Suppressor macrophage (primary cell): ENCODE measurements at regions not wholly inside any gene's neighbourhood (a gene's known extent, or its start where the extent isn't known, plus 50 kb on each side); places are given as distances from the start of the nearest gene placed in this dataset.
A peak's percentile ranks its signal among the peaks of the same experiment; 100 is the strongest.

ENCODE experiments used
- DNase-seq, 4 experiments: peaks; one replicate each; pipeline ENCODE4 v3.0.0-alpha.2; 2020 to 2022

GRCh38 chr1:47672622-47673021 is 234.8 kb downstream of the FOXD2 start:
- DNase-seq, result no peak

- no peak for DNase-seq
These were observed 236.3 kb downstream of the FOXD2 start for GRCh38 chr1:47674189-47674588.

DNA sequence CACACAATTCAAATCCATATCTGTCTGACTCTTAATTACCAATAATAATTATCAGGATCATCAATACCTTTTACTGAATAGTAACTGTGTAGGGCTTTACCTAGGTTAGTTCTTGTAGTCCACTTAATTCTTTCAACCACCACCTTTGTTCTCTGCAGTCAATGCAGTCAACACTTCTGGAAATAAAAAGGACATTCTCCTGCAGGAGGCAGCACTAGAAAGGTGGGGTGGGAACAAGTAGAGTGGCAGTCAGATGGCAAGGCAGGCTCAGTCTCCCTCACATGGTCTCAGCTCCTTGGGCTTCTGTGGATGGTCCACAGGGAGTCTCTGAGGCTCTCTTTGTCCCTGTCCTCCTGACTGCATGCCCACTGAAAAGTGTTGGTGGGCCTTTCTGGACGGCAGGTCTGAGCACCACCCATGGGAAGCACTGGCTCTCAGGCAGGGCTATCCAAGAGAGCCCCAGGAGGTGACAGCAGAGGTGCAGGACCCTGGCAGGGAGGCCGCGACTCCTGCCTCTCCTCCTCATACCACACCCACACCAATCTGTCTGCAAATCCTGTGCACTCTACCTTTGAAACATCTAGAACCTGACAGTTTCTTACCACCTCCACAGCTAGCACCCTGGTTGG is 237.3 kb downstream of the FOXD2 start:
- no peak for DNase-seq

- no peak for DNase-seq
These were observed 237.9 kb downstream of the FOXD2 start for GRCh38 chr1:47675721-47676120.

DNA sequence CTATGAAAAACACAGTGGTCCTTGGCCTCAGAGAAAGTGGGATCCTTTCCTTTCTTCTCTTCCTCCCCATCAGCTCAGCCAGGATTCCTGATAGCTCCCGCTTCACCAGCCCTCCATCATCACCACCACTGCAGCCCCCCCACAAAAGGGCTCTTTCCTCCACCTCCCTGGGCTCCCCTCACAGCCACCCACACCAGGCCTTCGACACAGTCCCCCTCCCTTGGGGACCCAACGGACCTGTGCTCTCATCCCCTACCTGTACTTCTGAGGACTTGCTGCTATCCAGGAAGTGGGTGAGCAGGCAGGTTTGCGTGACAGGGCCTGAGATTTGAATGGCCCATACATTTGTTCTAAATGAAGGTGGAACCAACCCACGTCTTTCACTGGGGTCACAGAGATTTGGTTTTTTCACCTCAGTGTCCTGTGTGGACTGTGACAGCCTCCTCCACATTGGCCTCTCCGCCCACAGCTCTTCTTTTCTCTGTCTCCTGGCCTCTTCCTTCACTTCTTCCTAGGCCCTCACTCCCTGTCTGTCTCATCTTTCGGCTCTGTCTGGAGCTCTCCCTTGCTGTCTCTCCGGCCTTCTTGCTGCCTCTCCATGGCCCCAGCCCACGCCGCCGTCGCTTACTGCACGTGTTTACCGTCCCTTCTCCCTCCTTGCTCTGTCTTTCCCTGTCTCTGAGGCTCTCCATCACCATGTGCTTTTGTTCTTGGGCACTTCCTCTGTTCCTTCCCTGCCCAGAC is 238.6 kb downstream of the FOXD2 start:
- DNase-seq, result no peak

DNA sequence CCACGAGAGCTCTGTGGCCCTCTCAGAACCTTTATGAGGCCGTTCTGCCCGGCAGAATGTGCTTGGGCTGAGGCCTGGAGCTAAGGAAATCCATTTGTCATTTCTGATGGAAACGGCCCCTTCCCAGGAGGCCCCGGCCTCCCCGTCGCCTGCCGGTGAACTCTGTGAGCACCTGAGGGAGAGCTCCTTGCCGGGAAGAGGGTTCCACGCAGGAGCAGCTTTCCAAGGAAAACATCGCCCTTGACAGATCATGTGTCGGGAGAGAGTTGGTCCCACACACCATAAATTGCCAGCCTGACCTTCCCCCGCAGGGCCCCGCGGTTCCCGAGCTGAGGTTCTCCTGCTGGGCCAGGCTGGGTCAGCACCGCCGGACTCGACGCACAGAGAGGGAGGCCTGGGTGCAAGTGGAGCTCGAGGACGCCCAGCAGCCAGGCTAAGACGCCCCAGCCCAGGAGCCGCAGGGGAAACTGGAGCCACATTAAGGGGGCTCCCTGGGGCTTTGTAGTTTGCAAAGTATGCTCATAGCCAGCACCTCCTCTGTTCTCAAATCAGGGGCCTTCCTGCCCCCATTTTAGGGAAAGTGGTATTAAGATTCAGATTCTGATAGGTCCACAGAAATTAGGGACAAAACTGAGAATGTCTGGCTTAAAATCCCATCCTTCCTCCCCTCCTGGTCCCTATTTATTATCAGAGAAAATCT is 239.5 kb downstream of the FOXD2 start:
- no peak for DNase-seq

DNA sequence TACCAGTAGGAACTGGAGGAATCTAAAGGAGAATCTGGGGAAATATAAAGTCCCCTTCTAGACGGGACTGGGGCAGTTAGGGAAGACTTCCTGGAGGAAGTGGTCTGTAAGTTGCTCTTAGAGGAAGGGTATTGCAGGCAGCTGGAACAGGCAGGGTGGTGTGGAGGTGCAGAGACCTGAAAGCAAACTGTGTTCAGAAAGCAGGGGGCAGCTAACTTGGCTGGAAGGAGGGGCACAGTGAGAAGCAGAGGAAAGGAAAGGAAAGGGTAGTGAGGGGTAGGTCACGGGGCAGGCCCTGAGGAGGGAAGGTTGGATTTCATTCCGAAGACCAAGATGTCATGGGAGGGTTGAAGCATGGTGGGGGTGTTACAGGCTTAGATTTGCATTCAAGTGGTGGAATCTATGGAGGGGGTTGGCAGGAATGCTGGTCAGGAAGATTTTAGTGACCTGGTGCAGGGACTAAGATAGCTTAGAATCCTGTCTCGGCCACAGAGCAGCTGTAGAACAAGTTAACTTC is 240.7 kb downstream of the FOXD2 start:
- no peak for DNase-seq

DNA sequence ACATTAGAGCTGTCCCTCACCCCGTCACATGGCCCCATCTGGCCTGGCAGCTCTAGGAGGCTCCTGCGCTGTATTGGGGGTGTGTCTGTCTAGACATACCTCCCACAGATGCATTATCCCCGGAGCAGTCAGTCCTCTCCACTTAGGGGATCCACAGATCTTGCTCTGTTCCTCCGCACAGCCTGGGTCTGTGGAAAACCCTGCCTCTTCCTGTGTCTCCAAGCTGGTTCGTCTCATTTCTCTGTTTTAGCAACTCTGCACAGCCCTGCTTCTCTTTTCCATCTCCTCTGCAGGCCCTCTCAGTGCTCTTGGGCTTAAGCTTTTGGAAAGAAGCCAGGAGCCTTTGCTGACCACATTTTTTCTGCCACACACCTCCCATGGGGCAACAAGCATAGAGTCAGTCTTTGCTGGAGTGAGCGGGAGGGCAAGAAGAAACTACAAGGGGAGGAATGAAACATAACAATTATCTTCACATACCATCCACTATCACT is 241.5 kb downstream of the FOXD2 start:
- peak; percentile 51 to 83 (median 66) for DNase-seq

DNA sequence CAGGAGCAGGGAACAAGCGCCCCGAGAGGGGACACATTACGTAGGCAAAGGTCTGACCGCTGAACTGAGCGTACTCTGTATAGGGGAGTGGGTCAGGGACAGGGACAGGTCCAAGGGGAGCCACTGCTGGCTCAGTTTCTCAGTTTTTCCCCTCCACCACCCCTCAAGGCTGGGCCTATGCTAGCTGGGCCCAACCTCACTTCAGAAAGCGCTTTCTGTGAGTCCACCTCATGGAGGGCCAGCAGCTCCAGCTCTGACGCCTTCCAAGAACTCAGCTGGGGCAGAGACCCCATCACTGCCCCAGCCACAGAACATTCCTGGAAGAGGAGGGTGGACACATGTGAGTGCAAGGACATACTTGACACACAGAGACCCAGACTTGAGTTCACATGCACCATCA is 242.0 kb downstream of the FOXD2 start:
- no peak for DNase-seq

- no peak for DNase-seq
These were observed 243.1 kb downstream of the FOXD2 start for GRCh38 chr1:47680815-47681475.

- no peak for DNase-seq
These were observed 243.9 kb downstream of the FOXD2 start for GRCh38 chr1:47681735-47682134.

DNA sequence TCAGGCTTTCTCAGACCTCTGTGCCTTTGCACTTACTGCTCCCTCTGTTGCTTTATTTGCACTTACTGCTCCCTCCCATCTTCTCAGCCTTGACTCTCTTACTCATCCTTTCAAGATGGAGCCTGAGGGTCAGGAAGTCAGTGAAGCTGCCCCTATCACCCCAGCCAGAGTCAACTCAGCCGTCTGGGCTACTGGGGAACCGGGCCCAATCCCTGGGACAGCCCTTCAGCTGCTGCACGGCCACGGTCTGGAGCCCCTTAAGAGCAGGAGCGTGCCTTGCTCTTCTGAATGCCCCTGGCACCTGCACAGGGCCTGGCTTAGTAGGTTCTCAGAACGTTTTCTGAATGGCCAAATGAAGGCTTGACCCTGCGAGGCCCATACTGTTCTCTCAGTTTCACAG is 244.4 kb downstream of the FOXD2 start:
- no peak for DNase-seq

DNA sequence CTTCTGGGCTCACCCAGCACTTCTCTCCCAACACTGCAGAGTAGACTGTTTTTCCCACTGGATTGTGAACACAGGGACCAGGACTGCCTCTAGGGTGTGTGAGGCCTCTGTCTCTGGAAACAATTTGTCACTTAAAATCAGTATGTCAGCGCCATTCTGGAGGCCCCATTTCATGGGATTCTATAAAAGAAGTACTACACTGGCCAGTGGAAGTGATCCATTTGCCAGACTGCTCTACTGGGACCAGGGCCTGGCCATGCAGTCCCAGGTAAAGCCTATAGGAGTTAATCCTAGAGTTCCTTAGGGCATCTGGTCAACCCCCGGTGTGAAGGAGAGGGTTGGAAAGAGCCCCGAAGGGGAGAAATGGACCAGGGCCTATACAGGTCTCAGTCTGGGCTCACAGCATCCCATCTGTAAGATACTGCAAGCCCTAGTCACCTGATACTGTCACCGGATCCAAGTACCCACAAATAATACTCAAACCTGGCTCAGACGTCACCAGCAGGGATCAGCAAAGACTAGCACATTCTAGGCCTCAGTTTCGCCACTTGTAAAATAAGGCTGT is 245.0 kb downstream of the FOXD2 start:
- DNase-seq, result no peak

- DNase-seq, result no peak
These were observed 245.6 kb downstream of the FOXD2 start for GRCh38 chr1:47683401-47683800.

DNA sequence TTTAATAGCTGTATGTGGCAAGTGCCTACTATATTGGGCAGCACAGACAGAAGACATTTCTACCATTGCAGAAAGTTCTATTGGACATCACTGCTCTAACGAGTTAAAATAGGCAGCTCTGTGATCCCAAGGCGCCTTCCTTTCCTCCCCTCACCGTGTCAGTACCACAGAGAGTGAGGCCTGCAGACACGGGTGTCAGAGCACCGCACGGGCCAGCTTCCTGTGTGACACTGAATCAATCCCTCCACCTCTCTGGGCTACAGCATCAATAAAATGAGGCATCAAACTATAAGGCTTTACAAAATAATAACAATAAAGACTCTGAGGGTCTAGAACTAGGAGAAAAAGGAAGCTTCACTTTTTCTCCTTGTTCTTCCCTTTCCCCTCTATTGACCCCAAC is 246.7 kb downstream of the FOXD2 start:
- no peak for DNase-seq

DNA sequence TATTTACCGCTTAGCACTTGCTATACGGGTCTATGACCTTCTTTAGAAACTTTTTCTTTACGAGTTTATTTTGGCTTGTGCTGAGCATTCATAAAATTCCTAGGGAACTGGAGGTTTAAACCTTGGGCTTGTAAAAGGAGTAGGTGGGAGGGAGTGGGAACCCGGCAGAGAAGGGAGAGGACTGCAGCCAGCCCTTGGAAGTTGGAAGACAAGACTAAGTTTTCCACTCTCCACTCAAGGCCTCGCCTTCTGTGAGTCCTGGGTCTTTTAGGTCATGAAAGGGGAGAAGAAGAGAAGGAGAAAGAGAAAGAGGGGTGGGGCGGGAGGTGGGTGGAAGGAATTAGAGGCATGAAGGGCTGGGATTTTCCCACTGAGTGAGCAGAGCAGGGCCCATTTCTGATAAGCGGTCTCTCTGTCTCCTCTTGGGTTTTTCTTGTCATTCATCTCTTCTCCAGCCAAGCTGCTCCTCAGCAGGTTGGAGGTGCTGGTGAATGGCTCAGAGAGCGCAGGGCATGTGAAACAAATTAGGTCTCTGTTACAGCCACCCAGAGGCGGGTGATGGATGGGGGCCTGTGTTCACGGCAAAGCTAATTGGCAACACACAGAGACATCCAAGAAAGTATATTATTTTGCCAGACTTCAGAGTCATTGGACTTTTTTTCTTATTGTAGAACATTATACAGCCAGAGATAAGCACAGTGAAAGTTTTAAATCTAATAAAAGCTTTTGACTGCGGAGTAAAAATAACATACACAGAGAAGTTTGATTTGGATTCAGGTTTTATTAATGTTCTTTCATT is 247.3 kb downstream of the FOXD2 start:
- no peak for DNase-seq

DNA sequence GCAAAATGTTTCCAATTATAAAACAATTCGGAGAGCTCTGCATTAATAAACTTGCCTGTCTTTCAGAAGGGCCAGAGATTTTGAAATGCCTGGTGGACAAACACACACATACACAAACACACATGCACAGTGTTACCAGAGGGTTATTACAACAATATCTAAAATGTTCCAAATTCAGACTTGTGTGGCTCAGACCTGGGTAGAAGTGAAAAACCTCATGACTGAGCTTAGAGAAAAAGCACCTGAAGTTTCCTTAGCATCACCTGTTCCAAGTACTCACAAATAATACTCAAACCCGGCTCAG is 247.9 kb downstream of the FOXD2 start:
- no peak for DNase-seq

GRCh38 chr1:47686731-47687630 is 249.1 kb downstream of the FOXD2 start:
- no peak for DNase-seq

GRCh38 chr1:47687631-47688460 is 250.0 kb downstream of the FOXD2 start:
- DNase-seq, result no peak
